ENCODE measurements at regions not wholly inside any gene's neighbourhood (a gene's known extent, or its start where the extent isn't known, plus 50 kb on each side); places are given as distances from the start of the nearest gene placed in this dataset.

DNA sequence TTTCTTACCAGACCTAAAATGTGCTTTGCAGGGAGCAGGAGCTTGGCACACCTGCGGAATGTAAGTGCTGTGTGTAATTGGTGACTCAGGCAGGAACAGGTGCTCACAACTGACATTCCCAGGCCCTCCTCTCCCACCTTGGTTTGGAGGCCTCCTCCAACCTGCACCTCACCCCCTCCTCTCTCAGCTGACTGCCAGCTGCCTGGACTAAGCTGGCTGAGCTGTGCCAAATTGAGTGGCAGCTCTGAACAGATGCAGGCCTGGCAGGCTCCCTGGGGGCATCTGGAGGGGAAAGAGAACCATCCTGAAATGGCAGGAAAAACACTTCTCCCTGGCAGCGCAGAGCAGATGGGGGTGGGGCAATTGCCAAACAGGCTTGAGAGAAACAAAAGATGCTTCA, 91.7 kb upstream of the PGBD5 start:
- Histone ChIP-seq H3K9me3 (ENCODE audit: control insufficient read depth in 4 of 4, low read length in 3 of 4) (no peaks in the 10 kb centered on the region), H3K4me1 (ENCODE audit: control insufficient read depth in 4 of 4, insufficient read depth in 4 of 4, low read length in 3 of 4) (no peaks in the 10 kb centered on the region), H3K36me3 (ENCODE audit: control insufficient read depth in 4 of 4, insufficient read depth in 3 of 4, low read depth in 1 of 4, low read length in 3 of 4) (no peaks in the 10 kb centered on the region), H3K27me3 (ENCODE audit: control insufficient read depth in 4 of 4, insufficient read depth in 4 of 4, low read length in 3 of 4) (no peaks in the 10 kb centered on the region), H3K9ac (ENCODE audit: low read depth in 1 of 2, low read length in 2 of 2) (no peak overlapping the region), H3K4me3 (ENCODE audit: low read depth in 1 of 3, low read length in 3 of 3) (no peak overlapping the region), H3K27ac (ENCODE audit: low read depth in 1 of 2, low read length in 2 of 2) (no peak overlapping the region)
- no peak for TF ChIP-seq JUND (IDR thresholded peaks at IDR 0.05)
- TF ChIP-seq NR2F2 (IDR thresholded peaks at IDR 0.05): no peak
- TF ChIP-seq, protein P1, sequence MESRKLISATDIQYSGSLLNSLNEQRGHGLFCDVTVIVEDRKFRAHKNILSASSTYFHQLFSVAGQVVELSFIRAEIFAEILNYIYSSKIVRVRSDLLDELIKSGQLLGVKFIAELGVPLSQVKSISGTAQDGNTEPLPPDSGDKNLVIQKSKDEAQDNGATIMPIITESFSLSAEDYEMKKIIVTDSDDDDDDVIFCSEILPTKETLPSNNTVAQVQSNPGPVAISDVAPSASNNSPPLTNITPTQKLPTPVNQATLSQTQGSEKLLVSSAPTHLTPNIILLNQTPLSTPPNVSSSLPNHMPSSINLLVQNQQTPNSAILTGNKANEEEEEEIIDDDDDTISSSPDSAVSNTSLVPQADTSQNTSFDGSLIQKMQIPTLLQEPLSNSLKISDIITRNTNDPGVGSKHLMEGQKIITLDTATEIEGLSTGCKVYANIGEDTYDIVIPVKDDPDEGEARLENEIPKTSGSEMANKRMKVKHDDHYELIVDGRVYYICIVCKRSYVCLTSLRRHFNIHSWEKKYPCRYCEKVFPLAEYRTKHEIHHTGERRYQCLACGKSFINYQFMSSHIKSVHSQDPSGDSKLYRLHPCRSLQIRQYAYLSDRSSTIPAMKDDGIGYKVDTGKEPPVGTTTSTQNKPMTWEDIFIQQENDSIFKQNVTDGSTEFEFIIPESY (IDR thresholded peaks at IDR 0.05): no peak
- no peak for TF ChIP-seq EGR1 (IDR thresholded peaks at IDR 0.05; ENCODE audit: low read depth in 2 of 2)
- no peak for TF ChIP-seq YY1 (IDR thresholded peaks at IDR 0.05)
- TF ChIP-seq HNF4G (IDR thresholded peaks at IDR 0.05): no peak
- WGBS: 91% methylated on average over 2 of the region's 2 CpGs
- DNase-seq (ENCODE audit: low spot score): no peak

DNA sequence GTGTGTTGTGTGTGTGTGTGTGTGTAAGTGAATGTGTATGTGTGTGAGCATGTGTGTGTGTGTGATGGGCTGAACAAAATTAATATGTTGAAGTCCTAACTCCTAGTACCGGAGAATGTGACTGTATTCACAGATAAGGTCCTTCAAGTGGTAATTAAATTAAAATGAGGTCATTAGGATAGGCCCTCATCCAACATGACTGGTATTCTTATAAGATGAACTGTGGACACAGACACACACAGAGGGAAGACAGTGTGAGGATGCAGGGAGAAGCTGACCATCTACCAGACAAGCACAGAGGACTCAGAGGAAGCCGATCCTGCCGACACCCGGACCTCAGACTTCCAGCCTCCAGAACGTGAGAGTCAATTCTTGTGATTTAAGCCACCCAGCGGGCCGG, 91.2 kb upstream of the PGBD5 start:
- Histone ChIP-seq H3K27ac (ENCODE audit: low read depth in 1 of 2, low read length in 2 of 2) (no peak overlapping the region), H3K9me3 (ENCODE audit: control insufficient read depth in 4 of 4, low read length in 3 of 4) (no peaks in the 10 kb centered on the region), H3K36me3 (ENCODE audit: control insufficient read depth in 4 of 4, insufficient read depth in 3 of 4, low read depth in 1 of 4, low read length in 3 of 4) (no peaks in the 10 kb centered on the region), H3K4me3 (ENCODE audit: low read depth in 1 of 3, low read length in 3 of 3) (no peak overlapping the region), H3K27me3 (ENCODE audit: control insufficient read depth in 4 of 4, insufficient read depth in 4 of 4, low read length in 3 of 4) (no peaks in the 10 kb centered on the region), H3K9ac (ENCODE audit: low read depth in 1 of 2, low read length in 2 of 2) (no peak overlapping the region), H3K4me1 (ENCODE audit: control insufficient read depth in 4 of 4, insufficient read depth in 4 of 4, low read length in 3 of 4) (no peaks in the 10 kb centered on the region)
- TF ChIP-seq EGR1 (IDR thresholded peaks at IDR 0.05; ENCODE audit: low read depth in 2 of 2) (no peak), JUND (IDR thresholded peaks at IDR 0.05) (no peak), GABPA (IDR thresholded peaks at IDR 0.05 in 1 of 2, conservative IDR thresholded peaks at IDR 0.05 in 1 of 2) (no peak), NR2F2 (IDR thresholded peaks at IDR 0.05) (no peak), HNF4G (IDR thresholded peaks at IDR 0.05) (no peak), TAF1 (conservative IDR thresholded peaks at IDR 0.05) (no peak), RXRA (IDR thresholded peaks at IDR 0.05) (no peak), HNF4A (conservative IDR thresholded peaks at IDR 0.05) (no peak), SP1 (IDR thresholded peaks at IDR 0.05) (no peak), RAD21 (IDR thresholded peaks at IDR 0.05) (no peak), FOXA1 (IDR thresholded peaks at IDR 0.05) (no peak), YY1 (IDR thresholded peaks at IDR 0.05) (no peak), FOXA2 (IDR thresholded peaks at IDR 0.05) (no peak)
- TF ChIP-seq, protein P2, sequence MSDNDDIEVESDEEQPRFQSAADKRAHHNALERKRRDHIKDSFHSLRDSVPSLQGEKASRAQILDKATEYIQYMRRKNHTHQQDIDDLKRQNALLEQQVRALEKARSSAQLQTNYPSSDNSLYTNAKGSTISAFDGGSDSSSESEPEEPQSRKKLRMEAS (IDR thresholded peaks at IDR 0.05): no peak
- TF ChIP-seq, protein P3, sequence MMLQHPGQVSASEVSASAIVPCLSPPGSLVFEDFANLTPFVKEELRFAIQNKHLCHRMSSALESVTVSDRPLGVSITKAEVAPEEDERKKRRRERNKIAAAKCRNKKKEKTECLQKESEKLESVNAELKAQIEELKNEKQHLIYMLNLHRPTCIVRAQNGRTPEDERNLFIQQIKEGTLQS (IDR thresholded peaks at IDR 0.05): no peak
- TF ChIP-seq, protein P4, sequence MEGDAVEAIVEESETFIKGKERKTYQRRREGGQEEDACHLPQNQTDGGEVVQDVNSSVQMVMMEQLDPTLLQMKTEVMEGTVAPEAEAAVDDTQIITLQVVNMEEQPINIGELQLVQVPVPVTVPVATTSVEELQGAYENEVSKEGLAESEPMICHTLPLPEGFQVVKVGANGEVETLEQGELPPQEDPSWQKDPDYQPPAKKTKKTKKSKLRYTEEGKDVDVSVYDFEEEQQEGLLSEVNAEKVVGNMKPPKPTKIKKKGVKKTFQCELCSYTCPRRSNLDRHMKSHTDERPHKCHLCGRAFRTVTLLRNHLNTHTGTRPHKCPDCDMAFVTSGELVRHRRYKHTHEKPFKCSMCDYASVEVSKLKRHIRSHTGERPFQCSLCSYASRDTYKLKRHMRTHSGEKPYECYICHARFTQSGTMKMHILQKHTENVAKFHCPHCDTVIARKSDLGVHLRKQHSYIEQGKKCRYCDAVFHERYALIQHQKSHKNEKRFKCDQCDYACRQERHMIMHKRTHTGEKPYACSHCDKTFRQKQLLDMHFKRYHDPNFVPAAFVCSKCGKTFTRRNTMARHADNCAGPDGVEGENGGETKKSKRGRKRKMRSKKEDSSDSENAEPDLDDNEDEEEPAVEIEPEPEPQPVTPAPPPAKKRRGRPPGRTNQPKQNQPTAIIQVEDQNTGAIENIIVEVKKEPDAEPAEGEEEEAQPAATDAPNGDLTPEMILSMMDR (IDR thresholded peaks at IDR 0.05; ENCODE audit: low read depth, low read length, missing input control): no peak
- TF ChIP-seq, protein P5, sequence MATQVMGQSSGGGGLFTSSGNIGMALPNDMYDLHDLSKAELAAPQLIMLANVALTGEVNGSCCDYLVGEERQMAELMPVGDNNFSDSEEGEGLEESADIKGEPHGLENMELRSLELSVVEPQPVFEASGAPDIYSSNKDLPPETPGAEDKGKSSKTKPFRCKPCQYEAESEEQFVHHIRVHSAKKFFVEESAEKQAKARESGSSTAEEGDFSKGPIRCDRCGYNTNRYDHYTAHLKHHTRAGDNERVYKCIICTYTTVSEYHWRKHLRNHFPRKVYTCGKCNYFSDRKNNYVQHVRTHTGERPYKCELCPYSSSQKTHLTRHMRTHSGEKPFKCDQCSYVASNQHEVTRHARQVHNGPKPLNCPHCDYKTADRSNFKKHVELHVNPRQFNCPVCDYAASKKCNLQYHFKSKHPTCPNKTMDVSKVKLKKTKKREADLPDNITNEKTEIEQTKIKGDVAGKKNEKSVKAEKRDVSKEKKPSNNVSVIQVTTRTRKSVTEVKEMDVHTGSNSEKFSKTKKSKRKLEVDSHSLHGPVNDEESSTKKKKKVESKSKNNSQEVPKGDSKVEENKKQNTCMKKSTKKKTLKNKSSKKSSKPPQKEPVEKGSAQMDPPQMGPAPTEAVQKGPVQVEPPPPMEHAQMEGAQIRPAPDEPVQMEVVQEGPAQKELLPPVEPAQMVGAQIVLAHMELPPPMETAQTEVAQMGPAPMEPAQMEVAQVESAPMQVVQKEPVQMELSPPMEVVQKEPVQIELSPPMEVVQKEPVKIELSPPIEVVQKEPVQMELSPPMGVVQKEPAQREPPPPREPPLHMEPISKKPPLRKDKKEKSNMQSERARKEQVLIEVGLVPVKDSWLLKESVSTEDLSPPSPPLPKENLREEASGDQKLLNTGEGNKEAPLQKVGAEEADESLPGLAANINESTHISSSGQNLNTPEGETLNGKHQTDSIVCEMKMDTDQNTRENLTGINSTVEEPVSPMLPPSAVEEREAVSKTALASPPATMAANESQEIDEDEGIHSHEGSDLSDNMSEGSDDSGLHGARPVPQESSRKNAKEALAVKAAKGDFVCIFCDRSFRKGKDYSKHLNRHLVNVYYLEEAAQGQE (IDR thresholded peaks at IDR 0.05): no peak
- TF ChIP-seq, protein P1 (IDR thresholded peaks at IDR 0.05): no peak
- no peak for DNase-seq (ENCODE audit: low spot score)
- 92% methylated on average over 7 of the region's 7 CpGs for WGBS
